Cardiac muscle cell (in vitro differentiated cells and primary cell): ENCODE measurements at regions not wholly inside any gene's neighbourhood (a gene's known extent, or its start where the extent isn't known, plus 50 kb on each side); places are given as distances from the start of the nearest gene placed in this dataset.

Experiments used
- DNase-seq, 2 donors: peaks; one replicate each; pipeline versions ENCODE4 v3.0.0 to v3.0.0-alpha.2; 2010 to 2017; ENCODE audit warnings: low read depth in 1 of 2, low spot score in 1 of 2
- H3K27ac ChIP-seq: fragments of 200-600 bp; sonication (generic); 2 replicates; pipeline ENCODE4 v1.5.1; 2016
- H3K27me3 ChIP-seq: fragments of 200-600 bp; sonication (generic); 2 replicates; pipeline ENCODE4 v1.6.0; 2016; ENCODE audit warnings: control low read depth
- H3K36me3 ChIP-seq: fragments of 200-600 bp; sonication (generic); 2 replicates; pipeline ENCODE4 v1.5.1; 2016; ENCODE audit warnings: control low read depth
- H3K4me1 ChIP-seq: fragments of 200-600 bp; sonication (generic); 2 replicates; pipeline ENCODE4 v1.8.1; 2017; ENCODE audit warnings: low read depth, mild to moderate bottlenecking, mixed run types
- H3K4me3 ChIP-seq: fragments of 200-600 bp; sonication (generic); 2 replicates; pipeline ENCODE4 v1.5.1; 2016; ENCODE audit warnings: mild to moderate bottlenecking
- H3K9me3 ChIP-seq: fragments of 200-600 bp; sonication (generic); 2 replicates; pipeline ENCODE4 v1.5.1; 2017; ENCODE audit warnings: low read depth, mild to moderate bottlenecking, control low read depth
- CTCF ChIP-seq: IDR thresholded peaks from 2 replicates; pipeline ENCODE4 v1.5.1; 2012; ENCODE audit warnings: low read depth, mild to moderate bottlenecking, low read length

- Histone ChIP-seq H3K27me3 (no peaks in the 10 kb centered on the region), H3K4me3 (no peak overlapping the region)
- no peak for TF ChIP-seq CTCF
Observed at GRCh38 chrX:98514032-98514431, 1630.3 kb downstream of the RPA4 start.

GRCh38 chrX:98516120-98516519 lies 1632.4 kb downstream of the RPA4 start:
- H3K36me3 ChIP-seq, result no peaks in the 10 kb centered on the region
- no peak overlapping the region for H3K4me3 ChIP-seq
- no peak for TF ChIP-seq CTCF
- DNase-seq, result no peak
- no peaks in the 10 kb centered on the region for H3K27me3 ChIP-seq
- no peak overlapping the region for H3K27ac ChIP-seq
- no peaks in the 10 kb centered on the region for H3K4me1 ChIP-seq
- H3K9me3 ChIP-seq, result no peaks in the 10 kb centered on the region

More at GRCh38 chrX:98514032-98514431, 1630.3 kb downstream of the RPA4 start:
- no peaks in the 10 kb centered on the region for H3K9me3 ChIP-seq
- no peaks in the 10 kb centered on the region for H3K36me3 ChIP-seq
- no peak overlapping the region for H3K27ac ChIP-seq
- H3K4me1 ChIP-seq, result no peaks in the 10 kb centered on the region
- no peak for DNase-seq

DNA sequence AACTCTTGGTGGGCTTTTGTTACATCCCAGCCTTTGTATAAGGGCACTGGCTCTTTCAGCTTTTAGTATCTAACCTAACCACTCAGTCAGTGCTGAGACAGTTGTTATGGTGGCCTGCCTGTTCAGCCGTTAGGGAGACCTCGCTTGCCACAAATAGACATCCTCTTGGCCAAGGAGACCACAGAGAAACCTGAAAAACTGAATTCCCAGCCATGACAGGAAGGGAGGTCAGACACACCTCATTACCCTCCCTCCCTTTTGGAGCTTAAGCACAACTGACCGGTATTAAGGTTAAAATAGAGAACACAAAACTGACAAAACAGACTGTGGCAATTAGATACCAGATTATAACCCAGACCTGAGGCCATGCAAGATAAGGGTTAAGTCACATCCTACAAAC lies 1639.3 kb downstream of the RPA4 start:
- no peaks in the 10 kb centered on the region for H3K36me3 ChIP-seq
- H3K4me1 ChIP-seq, result peaks cover 4% of the 10 kb centered on the region
- no peak for TF ChIP-seq CTCF
- H3K27ac ChIP-seq, result no peak overlapping the region
- no peak overlapping the region for H3K4me3 ChIP-seq
- no peak for DNase-seq
- no peaks in the 10 kb centered on the region for H3K27me3 ChIP-seq
- H3K9me3 ChIP-seq, result no peaks in the 10 kb centered on the region

GRCh38 chrX:98523521-98523920 lies 1639.8 kb downstream of the RPA4 start:
- DNase-seq, result no peak
- Histone ChIP-seq H3K4me3 (no peak overlapping the region), H3K27me3 (no peaks in the 10 kb centered on the region), H3K36me3 (no peaks in the 10 kb centered on the region), H3K27ac (no peak overlapping the region), H3K4me1 (peaks cover 4% of the 10 kb centered on the region), H3K9me3 (no peaks in the 10 kb centered on the region)
- TF ChIP-seq CTCF, result no peak

- Histone ChIP-seq H3K27ac (no peak overlapping the region), H3K4me3 (no peak overlapping the region), H3K27me3 (no peaks in the 10 kb centered on the region), H3K9me3 (no peaks in the 10 kb centered on the region), H3K4me1 (no peaks in the 10 kb centered on the region), H3K36me3 (no peaks in the 10 kb centered on the region)
- no peak for DNase-seq
- no peak for TF ChIP-seq CTCF
Observed at GRCh38 chrX:98548519-98548918, 1664.8 kb downstream of the RPA4 start.

- H3K4me3 ChIP-seq, result no peak overlapping the region
- DNase-seq, result no peak
- no peak for TF ChIP-seq CTCF
- H3K36me3 ChIP-seq, result no peaks in the 10 kb centered on the region
- no peaks in the 10 kb centered on the region for H3K4me1 ChIP-seq
- H3K9me3 ChIP-seq, result no peaks in the 10 kb centered on the region
- H3K27me3 ChIP-seq, result no peaks in the 10 kb centered on the region
- H3K27ac ChIP-seq, result no peak overlapping the region
Observed at GRCh38 chrX:98568795-98569194, 1685.1 kb downstream of the RPA4 start.
